ENCODE measurements at regions not wholly inside any gene's neighbourhood (a gene's known extent, or its start where the extent isn't known, plus 50 kb on each side); places are given as distances from the start of the nearest gene placed in this dataset.

- Mint-ChIP-seq H3K27ac (no peak overlapping the region), H3K27me3 (peaks cover 3% of the 10 kb centered on the region), H3K4me1 (ENCODE audit: unreplicated experiment) (no peaks in the 10 kb centered on the region), H3K36me3 (no peaks in the 10 kb centered on the region), H3K4me3 (no peak overlapping the region), H3K9me3 (no peaks in the 10 kb centered on the region)
- TF ChIP-seq, protein P1, sequence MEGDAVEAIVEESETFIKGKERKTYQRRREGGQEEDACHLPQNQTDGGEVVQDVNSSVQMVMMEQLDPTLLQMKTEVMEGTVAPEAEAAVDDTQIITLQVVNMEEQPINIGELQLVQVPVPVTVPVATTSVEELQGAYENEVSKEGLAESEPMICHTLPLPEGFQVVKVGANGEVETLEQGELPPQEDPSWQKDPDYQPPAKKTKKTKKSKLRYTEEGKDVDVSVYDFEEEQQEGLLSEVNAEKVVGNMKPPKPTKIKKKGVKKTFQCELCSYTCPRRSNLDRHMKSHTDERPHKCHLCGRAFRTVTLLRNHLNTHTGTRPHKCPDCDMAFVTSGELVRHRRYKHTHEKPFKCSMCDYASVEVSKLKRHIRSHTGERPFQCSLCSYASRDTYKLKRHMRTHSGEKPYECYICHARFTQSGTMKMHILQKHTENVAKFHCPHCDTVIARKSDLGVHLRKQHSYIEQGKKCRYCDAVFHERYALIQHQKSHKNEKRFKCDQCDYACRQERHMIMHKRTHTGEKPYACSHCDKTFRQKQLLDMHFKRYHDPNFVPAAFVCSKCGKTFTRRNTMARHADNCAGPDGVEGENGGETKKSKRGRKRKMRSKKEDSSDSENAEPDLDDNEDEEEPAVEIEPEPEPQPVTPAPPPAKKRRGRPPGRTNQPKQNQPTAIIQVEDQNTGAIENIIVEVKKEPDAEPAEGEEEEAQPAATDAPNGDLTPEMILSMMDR (conservative IDR thresholded peaks at IDR 0.05), result no peak
- no peak for DNase-seq (ENCODE audit: extremely low spot score, unreplicated experiment)
Observed at GRCh38 chr18:67347438-67347837, 169.1 kb downstream of the DSEL start.

DNA sequence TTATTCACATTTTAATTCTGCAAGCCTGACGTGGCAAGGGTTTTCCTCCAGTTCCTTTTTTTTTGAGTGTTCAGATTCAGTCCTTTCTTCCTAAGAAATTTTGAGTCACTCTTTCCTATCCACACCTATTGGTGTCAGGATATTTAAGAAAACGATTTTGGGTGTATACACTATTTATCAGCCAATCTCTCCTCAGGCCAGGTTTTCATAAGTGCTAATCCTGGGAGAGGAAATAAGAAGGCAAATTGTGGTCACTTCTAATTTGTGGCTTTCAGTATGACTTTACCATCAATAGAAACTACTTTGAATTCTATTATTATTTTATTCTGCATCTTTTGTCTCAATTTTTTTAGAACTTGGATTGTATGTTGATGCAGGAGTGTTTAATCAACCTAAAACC, 174.4 kb downstream of the DSEL start:
- TF ChIP-seq, protein P1 (conservative IDR thresholded peaks at IDR 0.05), result no peak
- DNase-seq (ENCODE audit: extremely low spot score, unreplicated experiment), result no peak
- H3K9me3 Mint-ChIP-seq, result no peaks in the 10 kb centered on the region
- H3K4me1 Mint-ChIP-seq (ENCODE audit: unreplicated experiment), result no peaks in the 10 kb centered on the region
- no peaks in the 10 kb centered on the region for H3K27me3 Mint-ChIP-seq
- no peaks in the 10 kb centered on the region for H3K36me3 Mint-ChIP-seq
- H3K4me3 Mint-ChIP-seq, result no peak overlapping the region
- H3K27ac Mint-ChIP-seq, result no peak overlapping the region

- Mint-ChIP-seq H3K4me1 (ENCODE audit: unreplicated experiment) (no peaks in the 10 kb centered on the region), H3K27ac (no peak overlapping the region), H3K36me3 (no peaks in the 10 kb centered on the region), H3K4me3 (no peak overlapping the region), H3K27me3 (no peaks in the 10 kb centered on the region), H3K9me3 (peaks cover 4% of the 10 kb centered on the region)
- no peak for DNase-seq (ENCODE audit: extremely low spot score, unreplicated experiment)
- TF ChIP-seq, protein P1 (conservative IDR thresholded peaks at IDR 0.05), result no peak
Observed at GRCh38 chr18:67337696-67338095, 178.8 kb downstream of the DSEL start.

DNA sequence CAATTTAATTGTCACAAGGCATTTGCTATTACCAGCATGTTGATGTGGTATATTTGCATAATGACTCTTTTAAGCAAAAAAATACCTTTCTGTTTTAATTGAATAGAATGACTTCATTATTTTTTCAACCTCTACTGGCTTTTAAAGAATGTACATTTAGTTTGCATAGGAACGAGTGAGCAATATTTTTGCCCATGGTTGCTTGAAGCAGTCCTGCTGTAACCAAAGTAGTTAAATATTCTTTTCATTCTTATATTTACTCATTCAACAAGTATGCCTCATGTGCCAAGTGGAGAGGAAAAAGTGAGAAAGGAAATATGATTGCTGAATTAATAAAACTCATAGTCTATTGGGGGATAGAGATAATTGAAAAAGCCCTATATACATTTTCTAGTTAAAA, 184.7 kb downstream of the DSEL start:
- H3K36me3 Mint-ChIP-seq, result no peaks in the 10 kb centered on the region
- H3K4me3 Mint-ChIP-seq, result no peak overlapping the region
- no peak overlapping the region for H3K27ac Mint-ChIP-seq
- H3K9me3 Mint-ChIP-seq, result peaks cover 4% of the 10 kb centered on the region
- H3K27me3 Mint-ChIP-seq, result peaks cover 3% of the 10 kb centered on the region
- TF ChIP-seq, protein P1 (conservative IDR thresholded peaks at IDR 0.05), result no peak
- no peak for DNase-seq (ENCODE audit: extremely low spot score, unreplicated experiment)
- H3K4me1 Mint-ChIP-seq (ENCODE audit: unreplicated experiment), result no peaks in the 10 kb centered on the region

DNA sequence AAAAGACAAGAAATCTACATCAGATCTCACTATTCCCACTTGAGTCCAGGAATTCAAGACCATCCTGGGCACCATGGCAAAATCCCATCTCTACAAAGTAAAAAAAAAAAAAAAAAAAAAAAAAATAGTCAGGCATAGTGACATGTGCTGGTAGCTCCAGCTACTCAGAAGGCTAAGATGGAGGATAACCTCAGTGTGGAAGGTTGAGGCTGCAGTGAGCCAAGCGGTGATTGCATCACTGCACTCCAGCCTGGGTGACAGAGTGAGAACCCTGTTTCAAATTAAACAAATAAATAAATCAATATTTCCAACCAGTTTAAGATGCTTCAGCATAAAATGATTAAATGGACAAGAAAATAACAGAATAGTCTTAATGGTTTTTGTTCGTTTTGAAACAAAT, 197.4 kb downstream of the DSEL start:
- H3K4me3 Mint-ChIP-seq, result no peak overlapping the region
- H3K27me3 Mint-ChIP-seq, result peaks cover 14% of the 10 kb centered on the region
- no peak for DNase-seq (ENCODE audit: extremely low spot score, unreplicated experiment)
- peaks cover 3% of the 10 kb centered on the region for H3K9me3 Mint-ChIP-seq
- TF ChIP-seq, protein P1 (conservative IDR thresholded peaks at IDR 0.05), result no peak
- H3K4me1 Mint-ChIP-seq (ENCODE audit: unreplicated experiment), result no peaks in the 10 kb centered on the region
- H3K27ac Mint-ChIP-seq, result no peak overlapping the region
- no peaks in the 10 kb centered on the region for H3K36me3 Mint-ChIP-seq

- Mint-ChIP-seq H3K9me3 (peaks cover 3% of the 10 kb centered on the region), H3K27ac (no peak overlapping the region)
Observed at GRCh38 chr18:67318651-67319050, 197.9 kb downstream of the DSEL start.

More at GRCh38 chr18:67318651-67319050, 197.9 kb downstream of the DSEL start:
- Mint-ChIP-seq H3K4me3 (no peak overlapping the region), H3K36me3 (no peaks in the 10 kb centered on the region), H3K4me1 (ENCODE audit: unreplicated experiment) (no peaks in the 10 kb centered on the region), H3K27me3 (peaks cover 14% of the 10 kb centered on the region)
- no peak for DNase-seq (ENCODE audit: extremely low spot score, unreplicated experiment)
- TF ChIP-seq, protein P1 (conservative IDR thresholded peaks at IDR 0.05), result no peak
